GM12872 (cell line): ENCODE measurements at regions not wholly inside any gene's neighbourhood (a gene's known extent, or its start where the extent isn't known, plus 50 kb on each side); places are given as distances from the start of the nearest gene placed in this dataset.

Experiments
- TF ChIP-seq, protein P1 (sequence below): IDR thresholded peaks from 3 replicates; pipeline ENCODE4 v1.5.1; 2011; ENCODE audit warnings: low read depth, mild to moderate bottlenecking, low read length, moderate library complexity; ENCODE audit not compliant: insufficient read depth

DNA sequence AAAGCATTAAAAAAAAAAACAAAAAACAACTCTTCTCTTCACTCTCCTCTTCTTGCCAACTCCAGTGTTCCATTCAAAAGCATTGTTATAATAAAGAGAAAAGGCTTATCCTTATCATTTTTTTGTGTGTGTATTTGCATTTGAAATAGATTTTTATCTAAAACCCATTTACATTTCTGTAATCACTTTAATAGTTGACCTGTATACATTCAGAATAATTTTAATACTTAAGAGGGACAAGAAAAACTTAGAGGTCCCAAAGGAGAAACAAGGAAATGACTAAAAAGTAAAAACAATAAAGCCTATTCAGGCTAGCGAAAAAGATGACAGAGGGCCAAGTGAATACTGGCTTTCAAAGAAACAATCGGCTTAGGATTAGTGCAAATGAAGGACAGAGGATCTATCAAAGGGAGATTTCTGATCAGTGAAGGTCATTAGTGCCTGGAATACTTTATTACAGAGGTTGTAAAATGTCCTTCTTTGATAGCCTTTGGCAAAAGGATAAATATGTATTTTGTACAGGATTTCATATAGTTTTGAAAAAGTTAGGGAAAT, 808.3 kb downstream of the RPA4 start:
- TF ChIP-seq, protein P1, sequence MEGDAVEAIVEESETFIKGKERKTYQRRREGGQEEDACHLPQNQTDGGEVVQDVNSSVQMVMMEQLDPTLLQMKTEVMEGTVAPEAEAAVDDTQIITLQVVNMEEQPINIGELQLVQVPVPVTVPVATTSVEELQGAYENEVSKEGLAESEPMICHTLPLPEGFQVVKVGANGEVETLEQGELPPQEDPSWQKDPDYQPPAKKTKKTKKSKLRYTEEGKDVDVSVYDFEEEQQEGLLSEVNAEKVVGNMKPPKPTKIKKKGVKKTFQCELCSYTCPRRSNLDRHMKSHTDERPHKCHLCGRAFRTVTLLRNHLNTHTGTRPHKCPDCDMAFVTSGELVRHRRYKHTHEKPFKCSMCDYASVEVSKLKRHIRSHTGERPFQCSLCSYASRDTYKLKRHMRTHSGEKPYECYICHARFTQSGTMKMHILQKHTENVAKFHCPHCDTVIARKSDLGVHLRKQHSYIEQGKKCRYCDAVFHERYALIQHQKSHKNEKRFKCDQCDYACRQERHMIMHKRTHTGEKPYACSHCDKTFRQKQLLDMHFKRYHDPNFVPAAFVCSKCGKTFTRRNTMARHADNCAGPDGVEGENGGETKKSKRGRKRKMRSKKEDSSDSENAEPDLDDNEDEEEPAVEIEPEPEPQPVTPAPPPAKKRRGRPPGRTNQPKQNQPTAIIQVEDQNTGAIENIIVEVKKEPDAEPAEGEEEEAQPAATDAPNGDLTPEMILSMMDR: no peak

DNA sequence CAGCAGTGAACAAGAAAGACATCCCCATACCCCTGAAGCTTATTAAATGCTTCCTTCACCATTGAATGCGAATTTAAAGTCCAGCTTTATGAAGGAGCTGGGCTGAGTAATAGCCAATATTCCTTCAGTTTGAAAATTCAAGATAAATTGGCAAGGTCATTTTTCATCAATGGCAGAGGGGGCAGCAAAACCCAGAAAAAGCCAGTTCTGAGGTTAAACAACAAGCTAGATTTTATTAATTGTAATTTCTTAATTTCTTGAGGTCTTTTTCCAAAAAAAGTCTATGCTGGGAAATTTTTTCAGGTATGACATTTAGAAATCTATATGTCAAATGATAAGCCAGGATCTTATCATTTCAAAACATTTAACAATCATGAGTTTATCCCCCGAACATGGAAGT, 808.9 kb downstream of the RPA4 start:
- TF ChIP-seq, protein P1: no peak

DNA sequence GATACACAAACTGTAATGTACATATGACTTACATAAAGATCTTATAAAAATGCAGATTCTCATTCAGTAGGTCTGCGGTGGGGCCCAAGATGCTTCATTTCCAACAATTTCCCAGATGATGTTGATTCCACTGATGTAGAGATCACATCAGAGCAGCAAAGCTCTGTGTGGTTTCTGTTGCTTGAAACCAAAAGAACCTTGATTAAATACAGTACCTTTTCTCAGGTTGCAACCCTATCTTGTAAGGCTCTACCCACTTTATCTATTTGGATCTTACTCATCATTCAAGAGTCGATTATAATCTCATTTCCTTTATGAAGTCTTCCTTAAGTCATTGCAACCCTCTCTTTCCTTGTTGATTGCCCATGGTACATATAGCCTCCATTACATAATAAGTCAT, 816.8 kb downstream of the RPA4 start:
- TF ChIP-seq, protein P1: no peak

DNA sequence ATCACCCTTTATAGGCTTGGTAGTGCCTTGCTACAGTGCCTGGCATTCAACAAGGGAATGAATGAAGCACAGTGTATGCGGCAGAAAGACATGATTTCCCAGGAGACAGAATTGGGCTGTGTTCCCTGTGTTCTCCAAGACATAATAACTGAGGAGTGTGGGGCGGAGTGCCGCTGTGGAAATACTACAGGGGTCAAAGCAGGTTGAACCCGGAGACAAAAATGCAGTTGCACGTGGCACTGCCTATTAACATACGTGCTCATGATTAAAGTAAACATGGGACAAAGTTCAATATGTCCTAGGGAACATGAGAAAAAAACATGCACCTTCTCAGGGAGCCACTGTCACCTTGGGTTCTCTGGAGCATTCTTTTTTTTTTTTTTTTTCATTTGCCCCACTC, 820.8 kb downstream of the RPA4 start:
- TF ChIP-seq, protein P1: no peak

DNA sequence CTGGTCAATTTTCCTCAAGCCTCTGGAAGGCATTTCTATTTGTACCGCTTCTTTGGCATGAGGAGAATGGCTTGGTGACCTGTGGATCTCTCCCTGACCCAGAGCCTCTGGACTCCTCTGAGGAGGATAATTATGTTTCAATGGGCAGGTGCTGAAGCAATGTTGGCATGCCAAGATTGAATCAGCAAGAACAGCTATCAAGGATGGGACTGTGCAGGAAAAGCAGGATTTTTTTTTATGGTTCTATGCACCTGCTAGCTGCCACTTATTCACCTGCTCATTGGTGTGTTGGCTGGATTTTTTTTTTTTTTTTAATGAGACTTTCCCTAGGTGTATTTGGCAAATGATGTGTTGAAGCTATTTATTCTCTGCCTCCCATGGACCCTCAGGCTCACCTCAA, 821.2 kb downstream of the RPA4 start:
- TF ChIP-seq, protein P1: no peak

DNA sequence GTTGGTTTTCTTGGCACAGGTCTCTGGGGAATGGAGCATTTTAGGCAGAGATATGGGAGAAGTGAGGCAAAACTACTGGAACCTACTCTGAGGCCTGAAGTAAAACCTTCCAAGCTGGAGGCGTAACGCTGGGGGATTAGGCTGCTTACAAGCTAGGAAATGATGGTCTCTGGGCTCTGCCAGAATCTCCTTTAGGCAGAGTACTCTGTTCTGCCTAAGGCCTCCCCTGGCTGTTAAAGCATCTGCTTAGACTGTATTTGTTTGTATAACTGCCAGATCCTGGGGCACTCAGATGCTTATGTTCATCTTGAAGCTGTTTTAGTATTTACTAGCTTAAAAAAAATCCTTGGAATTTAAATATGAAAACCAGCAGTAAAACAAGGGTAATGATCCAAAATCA, 822.2 kb downstream of the RPA4 start:
- TF ChIP-seq, protein P1: no peak

DNA sequence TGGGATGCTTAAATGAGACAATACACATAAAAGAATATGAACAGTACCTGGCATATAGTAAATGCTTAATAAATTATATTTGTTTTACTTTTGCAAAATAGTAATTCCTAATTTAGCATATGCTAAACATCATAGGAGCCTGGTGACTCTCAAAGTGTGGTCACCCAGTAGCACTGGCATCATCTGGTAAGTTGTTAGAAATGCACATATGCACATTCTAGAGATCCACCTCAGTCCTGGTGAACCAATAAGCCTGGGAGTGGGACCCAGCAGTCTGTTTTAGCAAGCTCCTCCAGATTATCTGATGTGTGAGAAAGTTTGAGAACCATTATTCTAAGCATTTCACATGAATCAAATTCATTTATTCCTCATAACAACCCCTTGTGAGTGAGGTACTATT, 830.4 kb downstream of the RPA4 start:
- TF ChIP-seq, protein P1: no peak
